MM.1S (cell line): ENCODE measurements at regions not wholly inside any gene's neighbourhood (a gene's known extent, or its start where the extent isn't known, plus 50 kb on each side); places are given as distances from the start of the nearest gene placed in this dataset.

Experiments used
- DNase-seq: peaks from one replicate; pipeline ENCODE4 v3.0.0-alpha.2; 2015
- H2AFZ ChIP-seq: fragments of 300-600 bp; sonication (generic); 2 replicates; pipeline ENCODE4 v1.6.0; 2016; ENCODE audit warnings: antibody characterized with exemption, low read length
- H3F3A ChIP-seq: fragments of 300-600 bp; sonication (generic); 2 replicates; pipeline ENCODE4 v1.6.1; 2016; ENCODE audit warnings: mild to moderate bottlenecking, antibody characterized with exemption, low read length, moderate library complexity, mixed read lengths; ENCODE audit not compliant: insufficient read depth
- H3K27ac ChIP-seq: fragments of 300-600 bp; sonication (generic); 2 replicates; pipeline ENCODE4 v1.5.1; 2016; ENCODE audit warnings: mild to moderate bottlenecking, low read length
- H3K27me3 ChIP-seq: fragments of 300-600 bp; sonication (generic); replicated peaks from 2 replicates; pipeline ENCODE4 v1.6.0; 2016; ENCODE audit warnings: low read length; ENCODE audit not compliant: insufficient read depth
- H3K36me3 ChIP-seq: fragments of 300-600 bp; sonication (generic); replicated peaks from 2 replicates; pipeline ENCODE4 v1.6.1; 2016; ENCODE audit warnings: mild to moderate bottlenecking, low read length, mixed read lengths; ENCODE audit not compliant: insufficient read depth
- H3K4me1 ChIP-seq: fragments of 300-600 bp; sonication (generic); 2 replicates; pipeline ENCODE4 v1.6.1; 2016; ENCODE audit warnings: low read length, mixed read lengths
- H3K4me2 ChIP-seq: fragments of 300-600 bp; sonication (generic); 2 replicates; pipeline ENCODE4 v1.6.0; 2016; ENCODE audit warnings: low read depth, low read length
- H3K4me3 ChIP-seq: fragments of 300-600 bp; sonication (generic); 2 replicates; pipeline ENCODE4 v1.5.1; 2016; ENCODE audit warnings: low read length, mixed read lengths
- H3K79me2 ChIP-seq: fragments of 300-600 bp; sonication (generic); 2 replicates; pipeline ENCODE4 v1.6.1; 2016; ENCODE audit warnings: mixed run types, low read length, mixed read lengths
- H3K9ac ChIP-seq: fragments of 300-600 bp; sonication (generic); 2 replicates; pipeline ENCODE4 v1.6.1; 2016; ENCODE audit warnings: low read length, mixed read lengths
- H3K9me2 ChIP-seq: fragments of 300-600 bp; sonication (generic); replicated peaks from 2 replicates; pipeline ENCODE4 v1.6.1; 2016; ENCODE audit warnings: mild to moderate bottlenecking, low read length, mixed read lengths; ENCODE audit not compliant: insufficient read depth
- H3K9me3 ChIP-seq: fragments of 300-600 bp; sonication (generic); replicated peaks from 2 replicates; pipeline ENCODE4 v1.6.1; 2016; ENCODE audit warnings: mild to moderate bottlenecking, low read length, mixed read lengths; ENCODE audit not compliant: insufficient read depth
- H4K20me1 ChIP-seq: fragments of 300-600 bp; sonication (generic); 2 replicates; pipeline ENCODE4 v1.6.1; 2016; ENCODE audit warnings: mild to moderate bottlenecking, low read length, moderate library complexity, mixed read lengths; ENCODE audit not compliant: insufficient read depth
- CTCF ChIP-seq: fragments of 300-600 bp; sonication (generic); IDR thresholded peaks from 2 replicates; pipeline ENCODE4 v1.5.1; 2016; ENCODE audit warnings: antibody characterized with exemption, low read length, mixed read lengths
- EZH2 ChIP-seq: fragments of 300-600 bp; sonication (generic); optimal IDR thresholded peaks from 2 replicates; pipeline ENCODE3; 2017; ENCODE audit warnings: low read depth, mild to moderate bottlenecking, antibody characterized with exemption, low read length, mixed read lengths
- EZH2phosphoT487 ChIP-seq: fragments of 300-600 bp; sonication (generic); IDR thresholded peaks from 2 replicates; pipeline ENCODE4 v1.6.1; 2018; ENCODE audit warnings: antibody characterized with exemption, low read length

DNA sequence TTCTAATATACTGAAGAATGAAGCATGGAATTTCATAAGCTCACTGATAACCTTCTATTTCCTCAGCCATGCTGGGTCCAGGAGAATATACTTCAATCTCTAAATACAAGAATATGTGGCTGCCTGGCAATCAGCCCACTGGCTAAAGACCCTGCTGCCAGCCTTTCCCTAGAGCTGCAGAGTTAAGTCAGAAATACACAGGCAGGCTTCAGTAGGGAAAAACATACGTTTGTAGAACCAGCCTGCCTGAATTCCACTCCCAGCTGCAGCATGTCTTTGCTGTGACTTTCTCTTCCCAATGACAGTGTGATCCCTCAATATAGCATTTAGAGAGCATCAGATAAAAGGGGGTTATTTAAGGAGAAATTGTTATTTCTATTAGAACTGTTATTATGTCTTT is 289.1 kb downstream of the PCDH19 start:
- no peak overlapping the region for H3K4me2 ChIP-seq
- no peak for DNase-seq
- no peaks in the 10 kb centered on the region for H3K36me3 ChIP-seq
- TF ChIP-seq EZH2 = no peak
- no peak for TF ChIP-seq EZH2phosphoT487
- no peak for TF ChIP-seq CTCF
- no peaks in the 10 kb centered on the region for H3K4me1 ChIP-seq
- H4K20me1 ChIP-seq = no peaks in the 10 kb centered on the region
- H2AFZ ChIP-seq = no peak overlapping the region
- no peaks in the 10 kb centered on the region for H3K9me3 ChIP-seq
- no peaks in the 10 kb centered on the region for H3K9me2 ChIP-seq
- H3F3A ChIP-seq = no peaks in the 10 kb centered on the region
- H3K79me2 ChIP-seq = no peaks in the 10 kb centered on the region
- H3K9ac ChIP-seq = no peak overlapping the region
- no peaks in the 10 kb centered on the region for H3K27me3 ChIP-seq
- no peak overlapping the region for H3K4me3 ChIP-seq
- no peak overlapping the region for H3K27ac ChIP-seq

DNA sequence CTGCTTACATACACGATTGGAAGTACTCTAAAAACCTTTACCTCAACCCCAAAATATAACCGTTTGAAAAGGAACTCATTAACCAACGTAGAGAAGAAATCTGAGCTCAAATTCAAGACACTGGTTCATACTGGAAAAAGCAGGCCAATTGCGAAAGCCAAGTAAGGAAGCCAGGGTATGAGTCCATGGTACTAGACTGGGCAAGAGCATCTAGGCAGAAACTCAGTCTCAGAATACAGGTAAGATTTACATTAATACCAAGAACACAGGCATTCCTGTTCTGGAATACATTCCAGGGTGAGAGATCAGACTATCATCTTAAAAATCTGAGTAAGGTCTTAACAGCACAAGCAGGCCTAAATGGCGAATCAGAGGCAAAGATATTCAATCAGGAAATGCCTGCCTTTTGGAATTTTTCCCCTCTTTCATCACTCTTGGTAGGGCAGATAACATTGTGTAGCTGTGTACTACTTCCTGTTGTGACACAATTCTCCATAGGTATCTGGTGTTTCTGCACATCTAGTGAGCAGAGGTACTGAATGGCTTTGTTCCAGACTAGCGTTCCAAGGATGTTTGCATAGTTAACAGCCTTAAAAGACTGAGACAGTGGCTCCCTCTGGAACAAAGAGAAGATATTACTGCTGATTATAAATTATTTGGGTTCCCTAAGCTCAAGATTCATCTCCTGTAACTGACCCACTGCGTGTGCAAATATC is 311.3 kb downstream of the PCDH19 start:
- H3K9me2 ChIP-seq = no peaks in the 10 kb centered on the region
- TF ChIP-seq EZH2phosphoT487 = no peak
- TF ChIP-seq CTCF = no peak
- TF ChIP-seq EZH2 = no peak
- H3K79me2 ChIP-seq = no peaks in the 10 kb centered on the region
- H4K20me1 ChIP-seq = no peaks in the 10 kb centered on the region
- DNase-seq = no peak
- no peak overlapping the region for H3K4me3 ChIP-seq
- no peaks in the 10 kb centered on the region for H3K9me3 ChIP-seq
- no peak overlapping the region for H3K9ac ChIP-seq
- H3F3A ChIP-seq = no peaks in the 10 kb centered on the region
- no peaks in the 10 kb centered on the region for H3K27me3 ChIP-seq
- no peak overlapping the region for H3K4me2 ChIP-seq
- H3K36me3 ChIP-seq = no peaks in the 10 kb centered on the region
- no peak overlapping the region for H2AFZ ChIP-seq
- no peaks in the 10 kb centered on the region for H3K4me1 ChIP-seq
- H3K27ac ChIP-seq = no peak overlapping the region

GRCh38 chrX:100090931-100091330 is 319.1 kb downstream of the PCDH19 start:
- H3K27me3 ChIP-seq = no peaks in the 10 kb centered on the region
- H3K4me3 ChIP-seq = no peak overlapping the region
- H3F3A ChIP-seq = no peaks in the 10 kb centered on the region
- H3K4me1 ChIP-seq = no peaks in the 10 kb centered on the region
- no peak overlapping the region for H3K9ac ChIP-seq
- no peaks in the 10 kb centered on the region for H4K20me1 ChIP-seq
- H3K9me3 ChIP-seq = no peaks in the 10 kb centered on the region
- no peak for TF ChIP-seq EZH2
- TF ChIP-seq EZH2phosphoT487 = no peak
- no peak for TF ChIP-seq CTCF
- no peaks in the 10 kb centered on the region for H3K36me3 ChIP-seq
- H3K9me2 ChIP-seq = no peaks in the 10 kb centered on the region
- no peak overlapping the region for H2AFZ ChIP-seq
- H3K27ac ChIP-seq = no peak overlapping the region
- no peak for DNase-seq
- no peaks in the 10 kb centered on the region for H3K79me2 ChIP-seq
- H3K4me2 ChIP-seq = no peak overlapping the region
